PFSK-1 (cell line): ENCODE measurements at regions not wholly inside any gene's neighbourhood (a gene's known extent, or its start where the extent isn't known, plus 50 kb on each side); places are given as distances from the start of the nearest gene placed in this dataset.

Source experiments
- POLR2AphosphoS5 ChIP-seq: IDR thresholded peaks from 2 replicates; pipeline ENCODE4 v1.6.1; 2012; ENCODE audit warnings: low read depth, mild to moderate bottlenecking, control low read depth, low read length, moderate library complexity
- REST ChIP-seq, 2 experiments: IDR thresholded peaks; 2 replicates each; pipeline versions ENCODE4 v1.6.1 to v1.8.0; 2011 to 2012; ENCODE audit warnings: low read depth in 2 of 2, low read length in 2 of 2, control low read depth in 1 of 2, inconsistent platforms in 1 of 2, mild to moderate bottlenecking in 1 of 2, moderate library complexity in 1 of 2; ENCODE audit not compliant: insufficient read depth in 1 of 2
- SIN3A ChIP-seq: IDR thresholded peaks from 2 replicates; pipeline ENCODE4 v1.6.1; 2012; ENCODE audit warnings: mild to moderate bottlenecking, low read length, moderate library complexity, borderline replicate concordance; ENCODE audit not compliant: insufficient read depth

GRCh38 chr2:181149056-181149455 is 168.7 kb downstream of the UBE2E3 start:
- no peak for TF ChIP-seq REST (IDR thresholded peaks at IDR 0.05; ENCODE audit: insufficient read depth in 1 of 2, low read depth in 2 of 2, low read length in 2 of 2)
- TF ChIP-seq POLR2AphosphoS5, result no peak
- no peak for TF ChIP-seq SIN3A
